Thyroid gland (tissue), 4 donors: ENCODE measurements at regions not wholly inside any gene's neighbourhood (a gene's known extent, or its start where the extent isn't known, plus 50 kb on each side); places are given as distances from the start of the nearest gene placed in this dataset.

Experiments used
- CTCF ChIP-seq, 6 experiments: fragments of 200-600 bp in 3 of 6; fragments of 450-650 bp in 3 of 6; sonication (generic) in 3 of 6; IDR thresholded peaks; one replicate each; pipeline ENCODE4 v1.5.1; 2016 to 2019; ENCODE audit warnings: antibody characterized with exemption in 6 of 6, mild to moderate bottlenecking in 2 of 6, inconsistent platforms in 1 of 6, moderate library complexity in 1 of 6
- POLR2A ChIP-seq, 2 donors: fragments of 450-650 bp; IDR thresholded peaks; one replicate each; pipeline ENCODE4 v1.6.1; 2017; ENCODE audit warnings: antibody characterized with exemption in 2 of 2, mild to moderate bottlenecking in 2 of 2, moderate library complexity in 1 of 2

DNA sequence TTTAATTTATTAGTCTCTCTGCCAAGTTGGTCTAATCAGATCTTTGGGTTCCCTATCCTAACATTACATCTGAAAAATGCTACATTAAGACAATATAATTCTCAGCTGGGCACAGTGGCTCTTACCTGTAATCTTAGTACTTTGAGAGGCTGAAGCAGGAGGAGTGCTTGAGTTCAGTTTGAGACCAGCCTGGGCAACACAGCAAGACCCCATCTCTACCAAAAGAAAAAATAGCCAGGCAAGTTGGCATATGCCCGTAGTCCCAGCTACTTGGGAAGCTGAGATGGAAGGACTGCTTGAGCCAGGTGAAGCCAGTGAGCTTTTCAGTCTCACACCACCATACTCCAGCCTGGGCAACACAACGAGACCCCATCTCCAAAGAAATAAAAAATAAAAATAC is 95.0 kb downstream of the KLF12 start:
- TF ChIP-seq CTCF (IDR thresholded peaks at IDR 0.05) (no peak), POLR2A (IDR thresholded peaks at IDR 0.05) (no peak)
